Esophagus squamous epithelium (tissue), 4 donors: ENCODE measurements at regions not wholly inside any gene's neighbourhood (a gene's known extent, or its start where the extent isn't known, plus 50 kb on each side); places are given as distances from the start of the nearest gene placed in this dataset.

Experiments used
- CTCF ChIP-seq, 6 experiments: fragments of 450-650 bp in 4 of 6; fragments of 200-600 bp in 2 of 6; sonication (generic) in 2 of 6; IDR thresholded peaks; one replicate each; pipeline ENCODE4 v1.5.1; 2016 to 2019; ENCODE audit warnings: antibody characterized with exemption in 6 of 6, mild to moderate bottlenecking in 4 of 6, moderate library complexity in 4 of 6
- POLR2A ChIP-seq, 4 donors: fragments of 450-650 bp; IDR thresholded peaks; one replicate each; pipeline ENCODE4 v1.6.1; 2017; ENCODE audit warnings: antibody characterized with exemption in 4 of 4, mild to moderate bottlenecking in 4 of 4, moderate library complexity in 3 of 4

GRCh38 chr4:10283761-10284160 is 167.2 kb upstream of the WDR1 start:
- TF ChIP-seq CTCF (IDR thresholded peaks at IDR 0.05) (no peak), POLR2A (IDR thresholded peaks at IDR 0.05) (no peak)
